ENCODE measurements at regions not wholly inside any gene's neighbourhood (a gene's known extent, or its start where the extent isn't known, plus 50 kb on each side); places are given as distances from the start of the nearest gene placed in this dataset.

- DNase-seq (ENCODE audit: low read depth): peak; percentile 17
Observed at GRCh38 chr11:86119077-86119476, 50.2 kb upstream of the PICALM start.
